HT1080 (cell line): ENCODE measurements at regions not wholly inside any gene's neighbourhood (a gene's known extent, or its start where the extent isn't known, plus 50 kb on each side); places are given as distances from the start of the nearest gene placed in this dataset.

ENCODE experiments used
- DNase-seq: peaks from one replicate; pipeline ENCODE4 v3.0.0-alpha.2; 2015; ENCODE audit warnings: low read depth

DNA sequence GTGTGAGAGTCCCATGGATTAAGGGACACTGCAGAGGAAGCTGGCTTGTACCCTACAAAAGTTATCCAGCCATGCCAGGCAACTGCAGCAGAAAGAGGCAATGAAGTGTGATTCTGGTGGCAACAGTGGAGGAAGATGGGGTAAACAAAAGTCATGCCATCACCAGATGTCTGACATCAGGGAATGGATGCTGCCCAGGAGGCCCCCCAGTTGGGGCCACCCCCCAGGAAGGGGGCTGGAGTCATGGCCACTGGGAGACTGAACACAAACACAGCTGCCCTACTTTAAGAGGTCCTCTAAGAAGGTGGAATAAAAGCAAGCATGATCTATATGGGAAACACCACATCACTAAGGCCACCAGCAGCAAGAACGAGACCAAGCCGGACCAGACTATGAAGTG is 235.3 kb downstream of the KLF12 start:
- DNase-seq, result no peak

DNA sequence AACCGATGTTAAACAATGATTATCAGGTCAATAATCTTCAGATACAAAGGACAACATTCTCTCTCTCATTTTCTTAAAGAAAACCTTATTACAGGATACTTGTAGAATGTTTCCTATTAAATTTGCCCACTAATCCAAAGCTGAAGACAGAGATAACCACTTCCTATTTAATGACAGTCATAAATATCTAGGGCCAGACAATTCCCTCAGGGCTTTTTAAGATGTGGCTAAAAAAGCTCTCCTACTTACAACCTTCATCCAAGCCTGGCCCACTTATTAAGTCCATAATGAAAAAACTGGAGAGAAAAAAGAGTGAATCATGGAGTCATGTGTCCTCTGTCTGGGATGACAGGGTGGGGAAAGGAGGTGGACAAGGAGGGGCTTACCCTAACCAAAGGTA is 235.9 kb downstream of the KLF12 start:
- DNase-seq, result no peak

DNA sequence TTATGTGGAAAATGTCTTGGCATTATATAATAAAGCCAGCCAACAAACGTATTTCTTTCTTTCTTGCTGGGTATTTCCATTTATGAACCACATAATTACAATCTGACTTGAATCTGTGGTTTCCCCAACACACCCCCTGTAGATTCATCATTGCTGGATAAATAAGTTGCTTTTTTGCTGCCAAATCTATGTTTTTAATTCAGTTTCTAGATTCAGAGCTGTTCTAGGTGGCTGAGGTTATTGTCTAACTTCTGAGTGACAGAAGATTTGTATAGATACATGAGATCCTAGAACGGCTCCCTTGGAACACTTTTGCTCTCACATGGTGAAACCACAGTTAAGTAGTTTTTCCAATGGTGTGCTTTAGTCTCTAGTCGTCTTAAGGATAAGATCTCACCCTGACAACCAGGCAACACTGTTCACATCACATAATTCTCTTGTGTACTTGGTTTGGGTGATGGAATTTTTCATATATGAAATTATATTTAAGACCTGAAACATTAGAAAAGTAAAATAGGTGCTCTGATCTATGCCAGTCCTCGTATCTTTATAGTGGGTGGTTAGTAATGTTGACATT is 239.1 kb downstream of the KLF12 start:
- DNase-seq, result no peak

DNA sequence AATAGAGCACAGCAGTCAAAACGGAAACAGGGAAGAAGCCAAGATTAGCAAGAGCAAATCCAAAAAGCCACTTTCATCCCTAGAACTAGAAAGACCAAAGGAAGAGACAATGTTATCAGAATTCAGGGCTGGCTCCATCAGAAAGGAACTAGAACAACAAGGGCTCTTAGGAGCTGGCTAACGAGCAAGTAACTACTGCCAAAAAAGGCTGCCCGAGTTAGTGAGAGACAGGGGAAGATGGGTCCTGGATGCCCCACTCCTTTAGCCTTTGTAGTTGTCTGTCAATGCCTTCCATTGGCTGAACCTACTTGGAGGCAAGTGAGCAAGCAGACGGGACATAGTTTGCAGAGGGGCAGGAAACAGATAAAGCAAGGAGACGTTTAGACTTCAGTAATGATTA is 240.4 kb downstream of the KLF12 start:
- no peak for DNase-seq

DNA sequence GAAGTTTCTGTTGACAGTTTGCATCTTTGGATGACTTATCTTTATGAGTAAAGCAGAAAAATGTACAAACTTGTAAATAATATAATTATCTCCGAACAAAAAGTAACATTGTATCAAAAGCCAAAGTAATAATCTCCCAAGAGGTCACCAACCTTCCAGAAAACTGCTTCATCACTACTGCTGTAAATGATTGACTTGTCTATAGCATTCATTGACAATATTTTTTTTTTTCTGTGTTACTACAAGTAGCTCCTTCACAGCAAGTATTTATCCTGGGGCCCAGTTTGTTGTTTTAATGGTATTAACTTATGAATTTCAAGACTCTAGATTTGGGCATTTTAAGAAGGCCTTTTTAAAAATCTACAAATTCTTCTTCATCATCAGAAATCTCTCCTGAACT is 242.4 kb downstream of the KLF12 start:
- DNase-seq, result no peak

DNA sequence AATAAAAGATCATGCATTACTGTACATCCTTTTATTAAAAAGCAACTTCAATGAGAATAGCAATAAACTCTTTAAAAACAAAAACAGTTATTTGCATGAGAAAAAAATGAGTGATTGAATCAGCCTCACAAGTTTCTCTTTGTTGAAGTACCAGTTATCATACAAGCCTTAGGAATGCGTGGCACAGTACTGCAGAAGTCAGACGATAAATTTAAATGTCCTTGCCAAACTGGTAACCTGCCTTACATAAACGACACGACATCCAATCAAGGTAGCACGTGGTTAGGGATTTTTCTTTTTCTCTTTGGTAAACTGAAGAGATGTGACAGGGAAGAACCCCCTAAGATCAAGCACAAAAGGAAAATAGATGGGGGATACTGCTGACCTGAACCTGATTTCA is 251.0 kb downstream of the KLF12 start:
- DNase-seq, result no peak

DNA sequence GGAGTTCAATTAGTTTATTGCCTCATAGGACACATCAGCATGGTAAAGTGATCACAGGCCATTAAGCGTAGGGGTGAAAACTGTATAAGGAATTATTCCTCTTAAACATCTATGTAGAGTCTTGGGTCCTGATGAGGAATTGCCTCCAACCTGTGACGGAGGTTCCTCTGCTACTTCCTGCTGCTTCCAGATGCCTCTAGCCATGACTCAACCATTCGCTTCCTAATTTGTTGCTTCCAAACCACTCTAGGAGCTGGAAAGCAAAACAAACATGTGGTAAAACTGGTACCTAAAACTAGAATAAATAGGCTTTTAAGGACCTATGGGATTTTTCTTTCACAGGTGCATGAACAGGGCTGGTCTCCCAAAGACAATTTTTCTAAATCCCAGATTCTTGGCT is 253.8 kb downstream of the KLF12 start:
- no peak for DNase-seq

DNA sequence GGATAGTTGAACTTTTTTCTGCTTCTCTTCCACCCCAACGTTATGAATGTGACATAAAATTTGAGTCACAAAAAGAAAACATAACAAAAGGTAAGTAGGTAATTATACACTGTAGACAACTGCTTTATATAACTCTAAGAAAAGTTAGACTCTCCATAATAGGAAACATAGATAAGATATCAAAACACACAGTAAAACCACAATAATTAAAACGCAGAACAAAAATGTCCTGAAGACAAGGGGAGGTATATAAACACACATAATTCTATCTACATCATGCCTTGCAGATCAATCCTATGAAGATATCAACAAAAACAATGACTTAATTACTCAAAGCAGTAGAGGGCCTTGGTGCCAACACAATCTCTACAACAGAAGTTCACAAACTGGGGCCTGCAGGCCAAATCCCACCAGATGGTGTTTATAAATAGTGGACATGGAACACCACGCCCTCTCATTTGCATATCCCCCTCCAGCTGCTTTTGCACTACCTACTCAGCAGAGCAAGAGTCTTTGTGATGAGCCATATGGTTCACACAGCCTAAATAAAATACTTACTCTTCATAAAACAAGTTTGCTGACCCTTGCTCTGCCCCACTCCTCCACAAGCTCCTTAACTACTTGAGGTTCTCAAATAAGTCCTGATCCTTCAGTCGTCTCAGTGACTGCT is 254.7 kb downstream of the KLF12 start:
- DNase-seq, result no peak

DNA sequence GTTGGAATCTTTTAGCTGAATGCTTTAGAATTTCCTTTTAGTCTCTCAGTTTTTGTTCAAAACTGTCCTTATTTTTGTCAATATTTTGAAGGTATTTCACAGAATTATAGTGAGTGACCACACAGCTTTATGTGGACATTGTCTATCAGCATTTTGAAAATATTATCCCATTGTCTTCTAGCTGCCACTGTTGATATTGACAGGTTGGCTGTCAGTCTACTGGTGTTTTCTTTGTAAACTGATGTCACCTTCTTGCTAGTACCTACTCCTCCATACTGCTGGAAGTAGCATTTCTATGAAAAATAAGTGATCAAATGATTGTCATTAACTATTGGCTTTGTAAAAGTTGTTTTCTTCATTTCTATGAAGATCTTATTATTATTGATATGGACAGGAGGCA is 256.8 kb downstream of the KLF12 start:
- no peak for DNase-seq

DNA sequence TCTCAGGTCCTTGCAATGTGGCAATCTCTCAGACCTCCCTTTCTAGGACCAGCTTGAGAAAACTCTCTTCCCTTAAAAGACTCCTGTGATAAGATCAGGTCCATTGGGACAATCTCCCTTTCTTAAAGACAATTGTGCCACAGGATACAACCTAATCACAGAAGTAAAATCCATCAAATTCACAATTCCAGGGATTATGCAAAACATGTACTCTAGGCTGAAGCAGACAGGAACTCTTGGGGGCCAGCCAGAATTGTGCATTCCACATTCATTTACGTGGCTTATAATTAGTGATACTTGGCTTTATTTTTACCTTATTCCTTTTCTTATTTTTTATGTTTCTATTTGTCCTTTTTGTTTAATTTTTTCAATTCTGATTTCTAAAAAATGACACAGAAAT is 257.9 kb downstream of the KLF12 start:
- no peak for DNase-seq

DNA sequence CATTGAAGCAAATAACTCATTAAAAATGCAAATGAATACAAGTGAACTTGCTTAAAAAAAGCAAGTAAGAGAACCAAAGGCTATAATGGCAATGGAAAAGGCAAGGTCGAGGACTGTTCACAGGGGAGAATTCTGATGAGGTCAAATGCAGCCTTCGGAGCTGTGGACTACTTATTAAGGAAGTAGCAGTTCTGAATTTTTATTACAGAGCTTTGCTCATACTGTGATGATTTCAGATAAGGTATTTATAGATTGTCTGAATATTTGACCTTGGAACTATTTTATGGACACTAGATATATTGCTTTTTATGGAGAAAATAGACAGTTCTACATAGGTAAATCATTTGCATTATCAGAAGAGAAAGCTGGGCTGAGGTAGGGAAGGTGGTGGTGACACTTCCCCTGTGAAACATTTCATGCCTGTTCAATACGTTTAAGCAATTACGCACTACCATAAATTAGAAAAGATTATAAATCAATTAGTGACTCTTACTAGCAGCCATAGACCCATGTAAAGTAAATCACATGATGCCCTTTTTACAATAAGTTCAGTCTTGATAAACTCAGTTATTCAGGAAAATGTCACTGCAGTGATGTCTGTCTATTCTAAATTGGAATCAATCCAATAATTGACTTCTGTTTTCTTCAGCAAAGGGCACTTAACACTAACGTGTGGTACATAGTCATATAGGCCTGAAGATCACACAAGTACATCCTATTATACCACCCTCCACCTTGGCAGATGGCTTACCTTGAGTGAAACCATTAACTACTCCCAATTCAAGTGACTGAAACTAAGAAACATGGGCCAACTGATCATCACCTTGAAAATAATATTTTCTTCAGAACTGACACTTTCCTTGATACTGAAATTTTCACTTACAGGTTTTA is 260.0 kb downstream of the KLF12 start:
- no peak for DNase-seq

DNA sequence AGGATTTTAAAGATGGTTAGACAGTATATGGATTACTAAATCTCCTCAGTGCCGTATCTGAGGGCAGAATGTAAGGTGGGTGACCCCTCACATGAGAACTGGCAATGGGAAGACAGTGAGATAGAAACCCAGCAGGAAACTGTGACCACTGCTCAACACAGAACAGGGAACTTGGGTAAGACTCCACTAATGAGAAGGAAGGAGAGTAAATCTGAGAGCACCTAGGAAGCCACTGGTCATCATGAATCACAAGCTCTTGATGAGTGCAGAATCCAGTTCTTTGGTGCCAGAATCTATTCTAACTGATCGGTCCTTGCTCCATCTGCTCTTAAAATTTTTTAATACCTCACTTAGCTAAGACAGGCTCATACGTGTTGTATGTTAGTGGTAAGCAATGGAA is 261.8 kb downstream of the KLF12 start:
- DNase-seq, result no peak

DNA sequence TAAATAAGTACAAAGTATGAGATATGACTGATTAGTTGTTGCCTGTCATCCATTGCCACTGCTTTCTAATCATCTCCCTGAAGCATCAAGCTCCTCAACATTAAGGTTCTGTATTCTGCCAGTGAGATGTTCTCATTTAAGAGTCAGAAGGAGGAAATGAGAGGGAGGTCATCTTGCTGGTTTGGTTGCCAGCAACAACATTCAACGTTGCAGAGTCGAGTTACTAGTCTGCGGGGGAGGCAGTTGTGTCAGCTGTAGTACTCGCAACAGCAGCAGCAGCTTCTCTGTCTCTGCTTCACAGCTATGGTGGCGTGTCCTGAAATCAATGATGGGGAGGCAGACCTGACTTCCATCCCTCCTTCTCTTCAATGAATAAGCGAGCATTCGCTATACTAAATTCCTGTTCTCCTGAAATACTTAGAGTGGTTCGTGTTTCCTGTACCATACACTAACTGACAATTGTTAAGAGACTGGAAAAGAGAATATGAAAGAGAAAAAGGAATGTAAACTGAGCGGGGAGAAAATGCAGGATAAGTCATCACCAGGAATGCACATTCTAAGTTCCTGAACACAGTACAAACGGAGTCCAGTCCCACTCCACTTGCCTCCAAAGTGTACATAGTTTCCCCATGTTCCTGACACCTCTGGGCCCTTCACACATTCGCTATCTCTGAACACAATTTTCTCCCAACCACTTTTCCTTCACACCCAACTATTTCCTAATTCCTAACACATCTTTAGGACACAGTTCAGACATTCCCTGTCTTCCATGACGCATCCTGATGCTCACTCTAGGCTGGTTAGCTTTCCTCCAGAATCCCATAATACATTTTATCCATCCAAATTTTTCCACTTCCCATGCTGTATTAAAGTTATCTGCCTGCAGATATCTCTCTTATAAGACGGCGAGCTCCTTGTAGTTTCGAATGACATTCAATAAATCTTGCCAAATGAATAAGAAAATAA is 263.0 kb downstream of the KLF12 start:
- peak; percentile 64 for DNase-seq

DNA sequence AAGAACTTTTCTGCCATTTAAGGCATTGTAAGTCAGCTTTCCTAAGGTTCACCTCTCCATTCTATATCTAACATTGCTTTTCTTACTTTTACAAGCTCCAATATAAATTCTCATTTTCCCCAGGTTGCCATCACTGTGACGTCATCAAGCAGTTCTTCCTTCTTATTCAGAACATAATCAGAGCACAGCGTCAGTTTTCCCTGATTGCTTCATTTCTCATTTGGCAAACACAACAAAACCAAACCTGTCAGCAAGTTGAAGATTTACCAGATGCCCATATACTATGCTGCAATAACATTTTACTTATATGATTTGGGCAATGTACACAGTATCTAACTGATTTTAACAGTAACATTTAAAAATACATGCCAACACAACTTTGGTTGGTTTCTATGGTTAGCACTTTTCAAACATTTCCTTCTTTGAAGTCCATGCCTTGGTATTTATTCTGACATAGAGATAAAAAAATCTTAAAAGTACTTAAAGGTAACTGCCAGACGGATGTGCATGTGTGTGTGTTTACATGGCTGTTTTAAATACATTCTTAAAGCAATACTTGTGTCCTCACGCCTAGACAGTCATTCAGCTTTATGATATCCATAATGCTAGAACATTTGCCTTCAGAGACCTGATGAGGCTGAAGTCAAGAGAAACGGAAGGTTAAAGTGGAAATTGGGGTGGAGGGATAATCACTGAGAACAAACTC is 264.0 kb downstream of the KLF12 start:
- no peak for DNase-seq

DNA sequence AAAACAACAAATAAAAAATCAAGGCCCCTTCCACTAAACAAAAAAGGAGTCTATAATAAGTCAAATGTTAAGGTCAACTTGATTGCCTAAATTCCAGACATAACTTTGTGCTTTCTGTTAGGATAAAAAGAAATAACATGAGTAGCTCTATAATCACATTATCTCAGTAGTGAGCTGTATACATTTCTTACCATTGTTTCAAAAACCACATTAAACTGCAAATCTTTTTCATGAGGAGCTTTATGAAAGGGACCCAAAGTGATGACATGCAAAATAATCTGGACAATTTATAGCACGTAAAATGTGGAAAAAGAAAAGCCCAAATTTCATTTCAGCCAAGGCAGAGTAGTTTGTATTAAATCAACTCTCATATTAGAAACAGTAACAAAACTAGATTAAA is 269.2 kb downstream of the KLF12 start:
- DNase-seq, result no peak

DNA sequence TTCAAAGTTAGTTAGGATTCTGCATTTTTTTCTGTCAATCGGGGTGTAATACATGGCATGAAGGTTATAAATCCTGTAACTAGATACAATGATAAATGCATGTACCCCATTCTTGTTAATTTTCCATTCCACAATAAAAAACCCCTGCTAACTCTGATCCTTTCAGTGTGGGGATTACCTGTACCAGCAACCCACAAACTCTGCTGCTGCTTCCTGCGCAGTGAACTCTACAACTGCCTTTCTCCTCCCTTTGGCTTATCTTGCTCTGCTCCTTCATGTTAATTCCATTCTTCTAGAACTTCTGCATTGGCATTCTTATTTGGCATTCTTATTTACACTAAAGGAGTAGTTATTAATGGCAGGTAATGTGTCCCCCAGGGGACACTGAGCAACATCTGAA is 273.1 kb downstream of the KLF12 start:
- no peak for DNase-seq

DNA sequence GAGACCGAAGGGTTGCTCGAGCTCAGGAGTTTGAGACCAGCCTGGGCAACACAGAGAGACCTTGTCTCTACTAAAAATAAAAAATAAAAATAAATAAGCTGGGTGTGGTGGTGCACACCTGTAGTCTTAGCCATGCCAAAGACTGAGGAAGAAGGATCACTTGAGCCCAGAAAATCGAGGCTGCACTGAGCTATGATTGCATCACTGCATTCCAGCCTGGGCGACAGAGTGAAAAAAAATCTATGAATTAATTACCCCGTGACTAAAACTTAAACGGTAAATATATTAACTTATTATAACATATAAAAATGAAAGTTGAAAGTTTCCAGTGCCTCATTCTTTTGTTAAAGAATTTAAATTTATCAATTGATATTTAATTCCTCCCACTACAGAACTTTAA is 273.7 kb downstream of the KLF12 start:
- no peak for DNase-seq

DNA sequence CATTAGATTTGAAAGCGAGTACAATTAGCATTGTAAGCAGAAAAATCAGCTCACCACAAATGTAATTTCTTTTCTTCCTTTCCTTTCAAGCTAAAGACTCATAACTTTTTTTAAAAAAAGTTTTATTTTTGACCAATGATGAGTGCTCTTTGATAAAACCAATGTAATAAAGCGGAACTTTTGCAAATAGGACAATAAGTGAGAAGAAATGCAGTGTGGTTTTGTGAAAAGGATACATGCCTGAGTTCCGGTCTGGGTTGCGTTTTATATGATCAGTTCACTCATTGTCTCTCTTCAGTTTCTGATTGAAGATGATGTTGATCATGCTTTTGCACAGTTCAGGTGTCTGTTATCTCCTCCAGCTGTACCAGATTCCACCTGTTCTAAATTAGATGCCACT is 274.4 kb downstream of the KLF12 start:
- DNase-seq, result no peak

DNA sequence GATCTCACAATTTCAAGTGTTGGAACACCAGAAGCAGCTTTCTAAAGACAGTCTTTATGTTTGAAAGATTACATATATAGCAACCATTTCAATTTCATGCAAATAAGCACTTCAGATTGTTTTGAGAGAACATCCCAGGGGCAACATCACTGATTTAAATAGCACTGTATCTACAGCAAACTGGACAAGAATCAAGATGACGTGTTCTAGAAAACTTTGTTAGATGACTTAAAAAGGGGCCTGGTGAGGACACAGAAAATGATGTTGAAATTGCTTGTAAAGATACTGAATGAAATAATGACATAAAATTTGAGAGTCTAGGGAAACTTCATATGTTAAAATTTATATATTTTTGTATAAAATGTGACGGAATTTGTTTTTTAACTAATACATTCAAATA is 277.1 kb downstream of the KLF12 start:
- DNase-seq, result no peak

DNA sequence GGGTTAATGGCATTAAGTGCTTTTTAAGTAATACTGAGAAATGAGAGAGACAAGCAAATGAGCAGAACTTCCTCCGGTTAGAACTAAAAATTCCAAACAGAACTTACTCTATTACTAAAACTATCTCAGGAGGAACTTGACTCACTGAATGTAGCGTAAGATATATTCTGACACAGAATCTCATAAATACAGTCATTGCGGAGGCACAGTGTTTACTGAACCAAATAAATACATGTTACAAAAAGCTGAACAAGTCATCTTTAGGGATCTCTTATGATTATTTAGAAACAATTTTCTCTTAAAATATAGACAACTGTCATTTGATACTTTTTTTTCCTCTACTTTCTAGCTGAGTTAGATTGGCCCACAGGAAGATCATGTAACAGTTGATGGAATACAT is 283.1 kb downstream of the KLF12 start:
- DNase-seq, result no peak
